Caco-2 (cell line): ENCODE measurements at regions not wholly inside any gene's neighbourhood (a gene's known extent, or its start where the extent isn't known, plus 50 kb on each side); places are given as distances from the start of the nearest gene placed in this dataset.
"Not testable (repeated sequence)": the region's sequence is repeated elsewhere in the genome, so short reads cannot be mapped to it uniquely, and the experiment has no call there.

ENCODE experiments used
- BruUV-seq: library from RNA; stranded (reverse); fragments of 400-500 nt; replicated peaks from 2 replicates; lab custom pipeline; 2021; lab: Mats Ljungman, UMichigan
- CTCF ChIA-PET: fragments of 300-600 bp; sonication (Branson Sonifier 250); formaldehyde crosslinking; loops from one replicate; lab custom pipeline; 2022; ENCODE audit warnings: antibody characterized with exemption; lab: Charles Lee
- POLR2A ChIA-PET: fragments of 300-600 bp; sonication (Branson Sonifier 250); formaldehyde crosslinking; loops from one replicate; lab custom pipeline; 2022; ENCODE audit warnings: antibody characterized with exemption; lab: Charles Lee
- DNase-seq, 2 experiments: peaks; one replicate each; pipeline versions ENCODE4 v3.0.0 to v3.0.0-alpha.2; 2020 to 2022
- H3K27me3 ChIP-seq: replicated peaks from 2 replicates; pipeline ENCODE4 v1.6.0; 2011; ENCODE audit warnings: low read length; ENCODE audit not compliant: control insufficient read depth, insufficient read depth
- H3K36me3 ChIP-seq: 2 replicates; pipeline ENCODE4 v1.5.1; 2011; ENCODE audit warnings: low read length; ENCODE audit not compliant: control insufficient read depth, insufficient read depth
- H3K4me1 ChIP-seq: fragments of 250-450 bp; sonication (Bioruptor Pico); 2 replicates; pipeline ENCODE4 v1.5.1; 2020; ENCODE audit warnings: mild to moderate bottlenecking
- H3K4me3 ChIP-seq: 2 replicates; pipeline ENCODE4 v1.5.1; 2011; ENCODE audit warnings: low read depth, mild to moderate bottlenecking, control low read depth, low read length
- H3K9me3 ChIP-seq: fragments of 250-450 bp; sonication (Bioruptor Pico); 2 replicates; pipeline ENCODE4 v1.5.1; 2020; ENCODE audit warnings: mild to moderate bottlenecking, moderate library complexity
- H3K27ac Mint-ChIP-seq: one replicate; pipeline ENCODE4 v1.8.0; 2022; ENCODE audit warnings: mixed read lengths; ENCODE audit not compliant: unreplicated experiment
- H3K27me3 Mint-ChIP-seq: one replicate; pipeline ENCODE4 v1.8.0; 2022; ENCODE audit warnings: mixed read lengths; ENCODE audit not compliant: insufficient read depth, unreplicated experiment
- H3K36me3 Mint-ChIP-seq: one replicate; pipeline ENCODE4 v1.8.0; 2022; ENCODE audit warnings: mild to moderate bottlenecking, mixed read lengths; ENCODE audit not compliant: insufficient read depth, unreplicated experiment
- H3K4me1 Mint-ChIP-seq: one replicate; pipeline ENCODE4 v1.8.0; 2022; ENCODE audit warnings: low read depth, mixed read lengths; ENCODE audit not compliant: unreplicated experiment
- H3K4me3 Mint-ChIP-seq: one replicate; pipeline ENCODE4 v1.8.0; 2022; ENCODE audit warnings: mild to moderate bottlenecking, moderate library complexity, mixed read lengths; ENCODE audit not compliant: unreplicated experiment
- H3K9me3 Mint-ChIP-seq: one replicate; pipeline ENCODE4 v1.8.0; 2022; ENCODE audit warnings: mixed read lengths; ENCODE audit not compliant: unreplicated experiment
- CTCF ChIP-seq, 2 experiments: fragments of 200-600 bp in 1 of 2; IDR thresholded peaks; 1 replicate in 1 of 2; 2 replicates in 1 of 2; pipeline versions ENCODE4 v1.5.1 to v1.8.0; 2011 to 2022; ENCODE audit warnings: antibody characterized with exemption in 1 of 2, control low read depth in 1 of 2, inconsistent platforms in 1 of 2, low read depth in 1 of 2, low read length in 1 of 2, mild to moderate bottlenecking in 1 of 2, moderate library complexity in 1 of 2; ENCODE audit not compliant: insufficient read depth in 1 of 2, severe bottlenecking in 1 of 2, unreplicated experiment in 1 of 2
- intact Hi-C: fragments of 100-400 bp; cut with micrococcal nuclease; formaldehyde crosslinking; loops from one replicate; pipeline ENCODE4 v1.10.0; 2022; ENCODE audit not compliant: unreplicated experiment

GRCh38 chr12:74170645-74171477 lies 366.8 kb upstream of the ATXN7L3B start:
- Mint-ChIP-seq H3K36me3 (peaks cover 10% of the 10 kb centered on the region), H3K27me3 (no peaks in the 10 kb centered on the region), H3K27ac (no peak overlapping the region), H3K4me3 (no peak overlapping the region), H3K4me1 (peaks cover 7% of the 10 kb centered on the region), H3K9me3 (peaks cover 11% of the 10 kb centered on the region)
- CTCF ChIA-PET, result no interaction called here
- Histone ChIP-seq H3K36me3 (no peaks in the 10 kb centered on the region), H3K4me1 (peaks cover 13% of the 10 kb centered on the region), H3K9me3 (peaks cover 27% of the 10 kb centered on the region), H3K4me3 (no peak overlapping the region), H3K27me3 (no peaks in the 10 kb centered on the region)
- TF ChIP-seq CTCF (IDR thresholded peaks at IDR 0.05; ENCODE audit: insufficient read depth in 1 of 2, low read depth in 1 of 2, low read length in 1 of 2, severe bottlenecking in 1 of 2, unreplicated experiment in 1 of 2), result no peak
- DNase-seq, result no peak
- POLR2A ChIA-PET, result no interaction called here
- no TSS peak for BruUV-seq
- intact Hi-C loops, result loop anchor here (10.0 kb wide), 1 partner anchor 126 kb away; no protein-coding TSS in a partner anchor

DNA sequence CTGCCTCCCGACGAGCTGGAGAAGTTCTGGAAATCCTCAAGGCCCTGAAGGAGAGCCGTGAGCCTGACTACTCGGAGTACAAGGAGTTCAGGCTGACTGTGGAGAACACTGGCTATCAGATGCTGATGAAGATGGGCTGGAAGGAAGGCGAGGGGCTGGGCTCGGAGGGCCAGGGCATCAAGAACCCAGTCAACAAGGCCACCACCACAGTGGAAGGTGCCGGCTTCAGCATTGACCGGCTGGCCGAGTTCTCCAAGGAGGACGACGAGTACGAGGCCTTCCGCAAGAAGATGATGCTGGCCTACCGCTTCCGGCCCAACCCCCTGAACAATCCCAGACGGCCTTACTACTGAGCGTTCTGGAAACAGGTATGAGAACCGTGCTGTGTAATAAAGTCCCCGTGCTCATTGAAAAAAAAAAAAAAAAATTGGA lies 366.1 kb upstream of the ATXN7L3B start:
- TF ChIP-seq CTCF (IDR thresholded peaks at IDR 0.05; ENCODE audit: insufficient read depth in 1 of 2, low read depth in 1 of 2, low read length in 1 of 2, severe bottlenecking in 1 of 2, unreplicated experiment in 1 of 2), result no peak
- BruUV-seq, result no TSS peak

DNA sequence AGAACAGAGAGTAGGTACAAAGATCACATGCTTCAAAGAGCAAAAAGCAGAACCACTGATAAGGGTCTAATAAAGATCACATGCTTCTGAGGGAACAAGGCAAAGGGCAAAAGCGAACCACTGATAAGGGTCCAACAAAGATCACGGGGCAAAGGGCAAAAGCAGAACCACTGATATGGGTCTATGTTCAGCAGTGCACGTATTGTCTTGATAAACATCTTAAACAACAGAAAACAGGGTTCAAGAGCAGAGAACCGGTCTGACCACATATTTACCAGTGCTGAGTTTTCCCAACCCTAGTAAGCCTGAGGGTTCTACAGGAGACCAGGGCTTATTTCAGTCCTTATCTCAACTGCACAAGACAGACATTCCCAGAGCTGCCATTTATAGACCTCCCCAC lies 362.7 kb upstream of the ATXN7L3B start:
- H3K4me1 Mint-ChIP-seq, H3K4me3 Mint-ChIP-seq, H3K36me3 ChIP-seq, CTCF ChIA-PET, POLR2A ChIA-PET, H3K27me3 ChIP-seq, BruUV-seq, H3K4me3 ChIP-seq, H3K27me3 Mint-ChIP-seq: not testable (repeated sequence)
- intact Hi-C loops, result loop anchor here (10.0 kb wide), 1 partner anchor 130 kb away; no protein-coding TSS in a partner anchor
- peak; percentile 63 to 70 for DNase-seq
- peak overlapping the region; percentile 37 for H3K27ac Mint-ChIP-seq
- H3K36me3 Mint-ChIP-seq, result peaks cover 10% of the 10 kb centered on the region
- H3K9me3 ChIP-seq, result peaks cover 31% of the 10 kb centered on the region
- H3K4me1 ChIP-seq, result peaks cover 13% of the 10 kb centered on the region
- H3K9me3 Mint-ChIP-seq, result peaks cover 41% of the 10 kb centered on the region

More for the DNA sequence above, 366.1 kb upstream of the ATXN7L3B start:
- Mint-ChIP-seq H3K27ac (no peak overlapping the region), H3K4me3 (no peak overlapping the region), H3K4me1 (peaks cover 7% of the 10 kb centered on the region), H3K36me3 (peaks cover 10% of the 10 kb centered on the region), H3K27me3 (no peaks in the 10 kb centered on the region), H3K9me3 (peaks cover 11% of the 10 kb centered on the region)
- CTCF ChIA-PET, result no interaction called here
- H3K36me3 ChIP-seq, result no peaks in the 10 kb centered on the region
- POLR2A ChIA-PET, result no interaction called here
- no peaks in the 10 kb centered on the region for H3K27me3 ChIP-seq
- H3K4me3 ChIP-seq, result no peak overlapping the region
- no peak for DNase-seq
- peaks cover 13% of the 10 kb centered on the region for H3K4me1 ChIP-seq
- H3K9me3 ChIP-seq, result peaks cover 31% of the 10 kb centered on the region
- intact Hi-C loops, result loop anchor here (10.0 kb wide), 1 partner anchor 127 kb away; no protein-coding TSS in a partner anchor
